H1 (cell line): ENCODE measurements at regions not wholly inside any gene's neighbourhood (a gene's known extent, or its start where the extent isn't known, plus 50 kb on each side); places are given as distances from the start of the nearest gene placed in this dataset.

Source experiments
- CTCF ChIA-PET: fragments of 300-600 bp; sonication (Branson Sonifier 250); formaldehyde crosslinking; loops from one replicate; lab custom pipeline; 2021; ENCODE audit not compliant: partially characterized antibody; lab: Charles Lee
- POLR2A ChIA-PET: fragments of 300-600 bp; sonication (Branson Sonifier 250); formaldehyde crosslinking; loops from one replicate; lab custom pipeline; 2021; ENCODE audit warnings: inconsistent platforms; ENCODE audit not compliant: partially characterized antibody; lab: Charles Lee
- DNase-seq, 2 experiments: peaks; one replicate each; pipeline versions ENCODE4 v3.0.0 to v3.0.0-alpha.2; 2010 to 2022; ENCODE audit warnings: low spot score in 2 of 2, low read depth in 1 of 2, mixed read lengths in 1 of 2
- FAIRE-seq: peaks from 2 replicates; lab custom pipeline; 2011; peaks lifted over from hg19 to GRCh38; lab: Jason Lieb, UNC
- H2AFZ ChIP-seq: 2 replicates; pipeline ENCODE4 v1.8.1; 2012; ENCODE audit warnings: low read length, inconsistent platforms
- H2AK5ac ChIP-seq: 2 replicates; pipeline ENCODE4 v1.6.1; 2013; ENCODE audit warnings: low read depth, low read length
- H2BK120ac ChIP-seq: replicated peaks from 2 replicates; pipeline ENCODE3; 2013; ENCODE audit warnings: low read depth, low read length, inconsistent platforms
- H2BK12ac ChIP-seq: 2 replicates; pipeline ENCODE4 v1.6.1; 2013; ENCODE audit warnings: low read depth, low read length
- H2BK15ac ChIP-seq: 2 replicates; pipeline ENCODE4 v1.6.1; 2013; ENCODE audit warnings: low read length
- H2BK20ac ChIP-seq: 2 replicates; pipeline ENCODE4 v1.6.1; 2013; ENCODE audit warnings: low read length
- H2BK5ac ChIP-seq: 2 replicates; pipeline ENCODE4 v1.6.1; 2013; ENCODE audit warnings: low read depth, low read length
- H3K14ac ChIP-seq: 2 replicates; pipeline ENCODE4 v1.6.1; 2013; ENCODE audit warnings: inconsistent platforms; ENCODE audit not compliant: insufficient read length
- H3K18ac ChIP-seq: 2 replicates; pipeline ENCODE4 v1.6.1; 2013; ENCODE audit warnings: low read length; ENCODE audit errors: extremely low read depth
- H3K23ac ChIP-seq: 2 replicates; pipeline ENCODE4 v1.6.1; 2013; ENCODE audit warnings: inconsistent platforms; ENCODE audit not compliant: insufficient read length
- H3K23me2 ChIP-seq: 2 replicates; pipeline ENCODE4 v1.6.1; 2013; ENCODE audit warnings: low read depth, low read length
- H3K27ac ChIP-seq: 2 replicates; pipeline ENCODE4 v1.6.1; 2011; ENCODE audit warnings: low read depth, low read length, inconsistent platforms
- H3K27me3 ChIP-seq, 4 experiments: replicated peaks in 1 of 4; 1 replicate in 1 of 4; 2 replicates in 3 of 4; pipeline versions ENCODE4 v1.6.1 to v1.8.1; 2011 to 2013; ENCODE audit warnings: low read length in 3 of 4, mild to moderate bottlenecking in 3 of 4, inconsistent platforms in 2 of 4, mixed read lengths in 2 of 4, moderate library complexity in 1 of 4; ENCODE audit not compliant: control insufficient read depth in 3 of 4, insufficient read depth in 3 of 4; ENCODE audit errors: extremely low read depth in 1 of 4
- H3K36me3 ChIP-seq, 4 experiments: 2 replicates each; pipeline versions ENCODE4 v1.6.1 to v1.8.1; 2011 to 2013; ENCODE audit warnings: mild to moderate bottlenecking in 4 of 4, low read length in 3 of 4, moderate library complexity in 2 of 4, control low read depth in 1 of 4, inconsistent platforms in 1 of 4; ENCODE audit not compliant: insufficient read depth in 4 of 4, control insufficient read depth in 2 of 4
- H3K4ac ChIP-seq: replicated peaks from 2 replicates; pipeline ENCODE3; 2013; ENCODE audit warnings: low read length, low read depth, mixed read lengths, inconsistent platforms; ENCODE audit not compliant: insufficient read length
- H3K4me1 ChIP-seq, 4 experiments: replicated peaks in 1 of 4; 1 replicate in 1 of 4; 2 replicates in 3 of 4; pipeline versions ENCODE4 v1.6.1 to v1.8.1; 2011 to 2013; ENCODE audit warnings: low read length in 3 of 4, inconsistent platforms in 2 of 4, mixed read lengths in 1 of 4; ENCODE audit not compliant: insufficient read depth in 4 of 4, control insufficient read depth in 3 of 4
- H3K4me2 ChIP-seq, 2 experiments: 2 replicates each; pipeline versions ENCODE4 v1.6.1 to v1.8.1; 2011 to 2013; ENCODE audit warnings: low read depth in 2 of 2, low read length in 2 of 2, control low read depth in 1 of 2, inconsistent platforms in 1 of 2, mild to moderate bottlenecking in 1 of 2; ENCODE audit not compliant: insufficient read depth in 1 of 2
- H3K4me3 ChIP-seq, 4 experiments: fragments of 200-600, 300-600 bp in 1 of 4; sonication (generic), shearing (Covaris generic), sonication (Bioruptor Twin) in 1 of 4; 2 replicates each; pipeline versions ENCODE4 v1.5.1 to v1.8.1; 2011 to 2016; ENCODE audit warnings: low read length in 4 of 4, low read depth in 3 of 4, control low read depth in 2 of 4, inconsistent platforms in 2 of 4, mild to moderate bottlenecking in 2 of 4, mixed read lengths in 1 of 4, moderate library complexity in 1 of 4; ENCODE audit not compliant: insufficient read depth in 2 of 4; ENCODE audit errors: extremely low read depth in 1 of 4
- H3K56ac ChIP-seq: replicated peaks from 2 replicates; pipeline ENCODE3; 2013; ENCODE audit warnings: low read depth, mild to moderate bottlenecking, mixed read lengths, low read length, inconsistent platforms; ENCODE audit not compliant: insufficient read length
- H3K79me1 ChIP-seq: 2 replicates; pipeline ENCODE4 v1.6.1; 2013; ENCODE audit warnings: low read depth, low read length, control low read depth
- H3K79me2 ChIP-seq, 2 experiments: 2 replicates each; pipeline versions ENCODE4 v1.6.1 to v1.8.1; 2012 to 2013; ENCODE audit warnings: low read length in 2 of 2, mild to moderate bottlenecking in 2 of 2, inconsistent platforms in 1 of 2; ENCODE audit not compliant: insufficient read depth in 2 of 2, control insufficient read depth in 1 of 2
- H3K9ac ChIP-seq, 4 experiments: replicated peaks in 1 of 4; 1 replicate in 1 of 4; 2 replicates in 3 of 4; pipeline versions ENCODE4 v1.6.1 to v1.8.1; 2011 to 2013; ENCODE audit warnings: low read depth in 3 of 4, low read length in 3 of 4, control low read depth in 2 of 4, mild to moderate bottlenecking in 2 of 4, moderate library complexity in 2 of 4, inconsistent platforms in 1 of 4; ENCODE audit errors: extremely low read depth in 1 of 4
- H3K9me3 ChIP-seq, 2 experiments: 2 replicates each; pipeline versions ENCODE4 v1.6.1 to v1.8.1; 2012 to 2013; ENCODE audit warnings: mild to moderate bottlenecking in 2 of 2, moderate library complexity in 2 of 2, control low read depth in 1 of 2, inconsistent platforms in 1 of 2, low read depth in 1 of 2, low read length in 1 of 2, mixed read lengths in 1 of 2; ENCODE audit not compliant: insufficient read depth in 2 of 2
- H4K20me1 ChIP-seq, 2 experiments: replicated peaks in 1 of 2; 2 replicates each; pipeline versions ENCODE3 to v1.8.1; 2011 to 2013; ENCODE audit warnings: inconsistent platforms in 2 of 2, low read length in 2 of 2, mild to moderate bottlenecking in 1 of 2; ENCODE audit not compliant: insufficient read depth in 2 of 2, control insufficient read depth in 1 of 2
- H4K5ac ChIP-seq: 2 replicates; pipeline ENCODE4 v1.6.1; 2013; ENCODE audit warnings: low read length, low read depth, mixed read lengths, inconsistent platforms; ENCODE audit not compliant: insufficient read length
- H4K8ac ChIP-seq: 2 replicates; pipeline ENCODE4 v1.8.0; 2013; ENCODE audit warnings: mild to moderate bottlenecking, moderate library complexity, low read length, inconsistent platforms; ENCODE audit not compliant: insufficient read depth; ENCODE audit errors: extremely low read depth
- H4K91ac ChIP-seq: replicated peaks from 2 replicates; pipeline ENCODE3; 2013; ENCODE audit warnings: low read length, mixed read lengths, inconsistent platforms; ENCODE audit not compliant: insufficient read length
- BRCA1 ChIP-seq: IDR thresholded peaks from 2 replicates; pipeline ENCODE4 v1.6.1; 2012; ENCODE audit warnings: low read depth, low read length, improper control_type of control experiment
- CEBPB ChIP-seq: IDR thresholded peaks from 2 replicates; pipeline ENCODE4 v1.6.1; 2012; ENCODE audit warnings: low read depth, low read length
- SRF ChIP-seq: IDR thresholded peaks from 2 replicates; pipeline ENCODE4 v1.6.1; 2011; ENCODE audit warnings: mild to moderate bottlenecking, low read depth, low read length, moderate library complexity
- TBP ChIP-seq: IDR thresholded peaks from 2 replicates; pipeline ENCODE4 v1.6.1; 2011; ENCODE audit warnings: low read depth, low read length, improper control_type of control experiment
- WGBS, 2 experiments: shearing (Covaris generic) in 1 of 2; methylation state at CpG; one replicate each; pipeline versions ENCODE4 v1.1.6 to v1.1.7; 2013 to 2015; ENCODE audit warnings: low lambda C conversion rate in 2 of 2, mixed read lengths in 2 of 2, inconsistent platforms in 1 of 2, low coverage in 1 of 2, missing lambda C conversion rate in 1 of 2; ENCODE audit not compliant: insufficient replicate concordance in 2 of 2, insufficient coverage in 1 of 2, insufficient read length in 1 of 2; ENCODE audit errors: extremely low coverage in 1 of 2, missing lambda C conversion rate in 1 of 2; 5-methylcytosine and 5-hydroxymethylcytosine counted together

- no peak overlapping the region for H3K14ac ChIP-seq
- H3K4ac ChIP-seq: no peak overlapping the region
- no peak overlapping the region for H4K8ac ChIP-seq
- H2BK5ac ChIP-seq: no peak overlapping the region
- no peaks in the 10 kb centered on the region for H3K9me3 ChIP-seq
- H3K27ac ChIP-seq: no peak overlapping the region
- H3K18ac ChIP-seq: no peak overlapping the region
- DNase-seq: no peak
- FAIRE-seq: no peak
- H3K27me3 ChIP-seq: no peaks in the 10 kb centered on the region
- no peak overlapping the region for H3K9ac ChIP-seq
- CTCF ChIA-PET: interaction anchor here (0.7 kb wide), 1 partner anchor 11 kb away, joined by 3 read pairs; no protein-coding TSS in a partner anchor
- TF ChIP-seq SRF: no peak
- no peak for TF ChIP-seq TBP
- no peak for TF ChIP-seq CEBPB
- TF ChIP-seq BRCA1: no peak
- no peak overlapping the region for H2AK5ac ChIP-seq
- H2AFZ ChIP-seq: no peak overlapping the region
- H3K79me2 ChIP-seq: no peaks in the 10 kb centered on the region
- H3K4me2 ChIP-seq: no peak overlapping the region
- H4K91ac ChIP-seq: no peak overlapping the region
- POLR2A ChIA-PET: no interaction called here
- no peak overlapping the region for H3K56ac ChIP-seq
- H3K36me3 ChIP-seq: no peaks in the 10 kb centered on the region
- H4K5ac ChIP-seq: no peak overlapping the region
- 76% methylated on average over 1 of the region's 1 CpG; no CpG with 5 or more reads in 1 of the 2 experiments for WGBS, 2 experiments
- H3K23me2 ChIP-seq: no peaks in the 10 kb centered on the region
- H2BK20ac ChIP-seq: no peak overlapping the region
- no peak overlapping the region for H3K4me3 ChIP-seq
- no peak overlapping the region for H2BK120ac ChIP-seq
- no peaks in the 10 kb centered on the region for H3K4me1 ChIP-seq
- no peak overlapping the region for H2BK15ac ChIP-seq
- no peaks in the 10 kb centered on the region for H3K79me1 ChIP-seq
- no peaks in the 10 kb centered on the region for H4K20me1 ChIP-seq
- H2BK12ac ChIP-seq: no peak overlapping the region
- H3K23ac ChIP-seq: no peak overlapping the region
Measured at GRCh38 chr6:78589436-78589835, 277.9 kb upstream of the IRAK1BP1 start.
